ENCODE measurements at regions not wholly inside any gene's neighbourhood (a gene's known extent, or its start where the extent isn't known, plus 50 kb on each side); places are given as distances from the start of the nearest gene placed in this dataset.
A peak's percentile ranks its signal among the peaks of the same experiment; 100 is the strongest.

DNA sequence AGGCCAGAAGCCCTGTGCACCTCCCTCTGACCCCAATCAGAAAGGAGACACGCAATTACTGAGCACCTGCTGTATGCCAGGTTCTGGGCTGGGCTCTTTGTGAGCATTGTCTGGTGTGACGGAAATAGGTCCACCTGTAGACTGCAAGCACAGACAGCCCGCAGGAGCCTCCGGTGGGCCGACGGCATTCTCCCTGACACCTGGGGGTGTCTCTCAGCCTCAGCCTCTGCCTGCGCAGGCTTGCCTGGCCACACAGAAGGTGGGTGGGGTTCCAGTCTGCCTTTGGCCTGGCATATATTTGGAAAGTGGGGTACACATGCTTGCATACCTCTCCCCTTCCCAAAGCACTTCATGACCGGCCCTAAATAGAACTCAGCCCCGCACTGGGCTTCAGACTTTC, 129.3 kb downstream of the BUD13 start:
- DNase-seq (ENCODE audit: low spot score): no peak

DNA sequence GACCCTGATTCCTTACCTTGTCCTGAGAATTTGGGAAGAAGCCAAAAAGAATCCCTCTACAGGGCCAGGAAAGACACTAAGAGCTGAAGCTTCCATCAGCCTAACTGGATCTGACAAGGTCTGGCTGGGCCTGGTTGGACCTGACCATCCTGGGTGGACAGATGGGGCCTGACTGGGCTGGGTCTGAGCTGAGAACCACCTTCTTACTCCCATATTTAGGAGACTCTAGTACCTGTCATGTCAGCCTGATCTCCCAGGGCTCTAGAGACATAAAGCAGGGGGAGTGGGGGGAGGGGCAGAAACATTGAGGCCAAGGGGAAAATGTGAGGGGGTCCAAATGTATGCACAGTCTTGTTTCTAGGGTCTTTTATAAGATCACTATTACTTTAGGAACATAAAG, 129.9 kb downstream of the BUD13 start:
- DNase-seq (ENCODE audit: low spot score): no peak

DNA sequence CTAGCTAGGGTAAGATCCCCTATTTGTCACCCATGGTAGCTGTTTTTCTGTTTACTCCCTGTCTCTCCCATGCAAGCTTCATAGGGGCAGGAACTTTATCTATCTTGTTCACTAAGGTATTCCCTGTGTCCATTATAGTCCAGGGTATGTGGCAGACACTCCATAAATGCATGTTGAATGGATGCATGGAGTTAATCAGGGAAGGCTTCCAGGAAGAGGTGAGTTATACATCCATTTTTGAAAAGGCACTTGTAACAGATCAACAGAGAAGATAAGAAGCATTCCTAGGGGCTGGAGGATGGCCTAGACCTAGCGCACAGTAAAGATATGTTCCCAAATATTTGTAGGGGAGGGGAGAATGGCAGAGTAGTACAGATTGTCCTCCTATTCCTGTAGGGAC, 130.3 kb downstream of the BUD13 start:
- no peak for DNase-seq (ENCODE audit: low spot score)

DNA sequence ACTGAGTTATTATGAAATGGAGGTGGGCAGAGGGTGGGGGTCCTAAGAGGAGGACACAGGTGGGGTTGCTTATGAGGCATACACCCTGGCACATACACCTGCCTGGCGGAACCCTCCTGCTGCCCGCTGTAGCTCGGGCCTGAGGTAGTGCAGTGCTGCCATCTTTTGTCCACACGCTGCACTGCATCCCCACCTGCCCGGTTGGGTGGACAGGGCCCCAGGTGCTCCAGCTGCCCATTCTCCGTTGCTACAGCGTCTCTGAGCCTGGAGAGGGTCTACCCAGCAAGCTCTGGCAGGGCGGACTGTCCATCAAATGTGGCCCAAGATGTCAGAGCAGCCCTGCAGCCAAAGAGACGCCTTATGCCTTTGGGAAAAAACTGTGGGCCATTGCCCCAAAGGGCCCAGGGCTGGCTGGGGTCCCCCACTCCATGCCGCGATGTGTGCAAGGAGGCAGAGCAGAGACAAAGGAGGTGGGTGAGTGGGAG, 131.2 kb downstream of the BUD13 start:
- peak; percentile 78 for DNase-seq (ENCODE audit: low spot score)

DNA sequence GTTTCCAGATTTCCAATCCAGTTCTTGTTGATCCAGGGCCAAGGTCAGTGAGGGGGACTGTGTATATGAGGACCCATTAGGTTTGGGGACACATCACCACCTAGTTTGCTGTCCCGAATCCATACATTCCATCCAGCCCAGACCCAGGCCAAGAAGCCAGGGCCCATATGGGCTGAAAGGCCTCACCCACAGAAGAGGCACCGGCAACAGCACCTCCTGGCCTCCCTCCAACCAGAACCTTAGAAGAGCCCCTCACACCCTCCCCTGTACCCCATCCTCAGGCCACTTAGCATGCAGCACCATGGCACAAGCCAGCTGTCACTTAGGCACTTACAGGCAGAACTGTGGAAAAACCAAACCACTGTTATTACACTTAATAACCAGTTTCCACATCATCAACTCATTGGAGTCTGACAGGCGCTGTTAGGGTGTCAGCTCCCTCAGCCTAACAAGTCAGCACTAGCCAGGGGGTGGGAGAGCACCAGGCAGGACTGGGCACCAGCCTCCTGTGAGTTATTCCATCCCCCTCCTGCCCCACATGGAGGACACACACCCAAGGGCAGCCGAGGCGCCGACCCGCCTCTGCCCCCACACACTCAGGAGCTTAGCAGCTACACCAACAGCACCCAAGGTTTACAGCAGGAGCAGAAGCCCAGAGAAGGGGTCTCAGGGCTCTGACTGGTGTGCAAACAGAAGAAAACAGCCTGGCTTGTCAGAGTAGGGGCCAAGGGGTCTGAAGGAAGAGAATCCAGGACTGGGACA, 132.0 kb downstream of the BUD13 start:
- DNase-seq (ENCODE audit: low spot score): no peak

DNA sequence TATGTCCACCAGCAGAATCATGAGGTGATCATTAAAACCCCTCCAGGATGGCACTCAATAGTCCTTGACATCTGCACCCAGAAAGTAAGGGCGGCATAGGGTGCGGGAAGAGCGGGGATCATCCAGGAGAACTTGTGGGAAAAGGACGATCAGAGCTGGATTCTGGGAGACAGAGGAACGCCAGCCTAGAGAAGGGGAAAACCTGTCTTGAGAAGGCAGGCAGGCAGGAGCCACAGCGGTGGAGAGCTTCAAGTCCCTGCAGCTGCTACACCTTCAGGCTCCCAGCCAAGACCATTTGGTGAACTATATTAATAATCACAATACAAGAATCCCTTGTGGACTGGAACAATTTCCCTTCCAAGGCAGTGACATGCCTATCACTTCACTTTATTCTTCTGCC, 134.3 kb downstream of the BUD13 start:
- no peak for DNase-seq (ENCODE audit: low spot score)

DNA sequence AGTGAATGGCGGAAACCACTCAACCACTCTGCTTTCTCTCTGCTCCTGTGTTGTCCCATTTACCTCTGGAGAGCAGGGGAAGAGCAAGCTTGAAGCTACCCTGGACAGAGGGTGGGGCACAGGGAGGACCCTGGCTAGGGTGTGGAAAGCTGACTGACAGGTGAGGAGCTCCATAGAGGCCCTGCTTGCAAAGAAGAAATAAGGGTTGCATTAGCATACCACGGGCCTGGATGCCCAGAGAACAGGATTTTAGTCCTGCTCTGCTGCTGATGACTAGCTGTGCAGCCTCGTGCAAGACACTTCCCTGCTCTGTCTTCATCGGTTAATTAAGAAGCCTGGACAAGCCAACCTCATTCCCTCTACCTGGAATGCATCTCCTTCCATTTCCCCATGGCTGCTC, 135.0 kb downstream of the BUD13 start:
- no peak for DNase-seq (ENCODE audit: low spot score)

DNA sequence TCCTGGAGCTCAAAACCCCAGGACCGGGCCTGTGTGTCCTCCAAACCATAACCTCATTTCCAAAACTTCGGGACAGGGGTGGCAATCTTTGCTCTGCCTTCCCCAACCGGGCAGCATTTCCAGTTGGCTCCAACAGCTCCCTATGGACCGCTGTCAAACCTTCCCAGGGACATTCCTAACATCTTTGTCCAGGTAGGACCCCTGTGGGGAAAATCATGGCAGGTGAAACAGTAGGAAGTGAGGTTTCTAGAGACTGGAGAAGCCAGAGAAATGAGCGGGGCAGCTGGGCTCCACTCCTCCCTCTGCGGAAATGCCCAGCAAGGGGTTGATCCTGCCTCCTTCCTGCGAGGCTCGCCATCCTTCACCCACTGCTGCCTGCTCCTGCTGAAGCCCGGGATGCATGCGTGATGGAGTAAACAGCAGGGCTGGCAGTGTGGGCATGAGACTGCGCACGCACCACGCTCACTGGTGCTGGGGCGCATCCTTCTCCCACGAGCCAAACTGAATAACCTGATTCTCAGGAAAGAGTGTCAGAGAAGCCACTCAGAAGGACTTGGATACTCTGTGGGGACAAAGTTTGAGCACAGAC, 136.4 kb downstream of the BUD13 start:
- no peak for DNase-seq (ENCODE audit: low spot score)

DNA sequence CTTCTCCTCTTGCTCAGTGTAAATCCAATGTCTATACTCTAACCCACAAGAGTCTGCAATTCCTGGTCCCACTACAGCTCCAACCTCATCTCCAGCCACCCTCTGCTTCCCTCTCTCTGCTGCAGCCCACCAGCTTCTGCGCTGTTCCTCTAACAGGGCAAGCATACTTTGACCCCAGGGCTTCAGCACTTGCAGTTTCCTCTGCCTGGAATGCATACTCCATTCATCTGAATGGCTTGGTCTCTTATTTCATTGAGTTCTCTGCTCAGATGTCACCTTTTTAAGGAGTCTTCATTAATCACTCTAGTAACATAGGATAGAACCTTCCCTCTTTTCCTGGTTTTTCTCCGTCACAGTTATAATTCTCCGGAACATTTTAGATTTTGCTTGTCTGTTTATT, 141.6 kb downstream of the BUD13 start:
- no peak for DNase-seq (ENCODE audit: low spot score)

DNA sequence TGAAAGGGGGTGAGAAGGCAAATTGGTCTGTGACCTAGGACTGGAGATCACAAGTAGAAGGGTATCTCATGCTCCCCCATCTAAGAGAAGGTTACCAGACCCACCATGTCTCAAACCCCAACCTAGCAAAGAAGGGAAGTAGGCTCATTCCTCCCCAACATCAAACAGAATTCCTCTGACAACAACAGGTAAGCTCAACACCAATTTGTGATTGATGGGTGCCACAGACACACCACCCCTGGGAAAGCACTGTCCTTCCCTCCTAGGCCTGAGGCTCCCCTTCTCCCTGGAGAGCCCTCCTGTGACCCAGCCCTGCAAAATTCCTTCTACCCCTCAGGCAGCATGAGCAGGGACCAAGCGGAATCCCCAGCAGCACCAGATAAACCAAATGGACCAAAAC, 154.3 kb downstream of the BUD13 start:
- no peak for DNase-seq (ENCODE audit: low spot score)

DNA sequence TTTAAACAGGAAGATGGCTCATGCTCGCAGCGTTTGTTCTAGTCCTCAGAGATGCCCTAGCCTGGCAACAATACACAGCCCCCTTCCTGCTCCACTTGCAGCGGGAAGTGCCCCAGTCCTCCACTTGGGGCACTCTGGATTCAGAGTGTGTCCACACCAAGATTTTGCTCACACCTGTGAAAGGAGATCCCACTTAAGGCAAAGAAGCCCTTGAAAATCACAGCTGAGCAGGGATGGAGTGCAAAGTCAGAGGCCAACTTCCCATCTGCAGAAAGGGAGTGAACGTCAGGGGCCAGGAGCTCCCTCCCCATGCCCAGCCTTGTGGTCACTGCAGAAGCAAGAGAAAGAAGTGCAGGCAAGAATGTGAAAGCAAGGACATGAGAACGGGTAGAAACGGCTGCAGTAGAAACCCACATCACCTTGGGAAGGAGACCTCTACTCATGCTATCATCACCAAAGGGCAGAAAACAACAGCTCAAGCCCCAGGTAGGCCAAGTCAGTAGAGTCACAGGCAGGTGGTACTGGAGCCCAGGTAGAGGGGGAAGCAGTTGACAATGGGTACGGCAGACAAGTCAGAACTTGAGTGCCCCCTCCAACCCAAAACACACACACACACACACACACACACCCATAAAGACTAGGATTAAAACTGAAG, 157.4 kb downstream of the BUD13 start:
- no peak for DNase-seq (ENCODE audit: low spot score)

DNA sequence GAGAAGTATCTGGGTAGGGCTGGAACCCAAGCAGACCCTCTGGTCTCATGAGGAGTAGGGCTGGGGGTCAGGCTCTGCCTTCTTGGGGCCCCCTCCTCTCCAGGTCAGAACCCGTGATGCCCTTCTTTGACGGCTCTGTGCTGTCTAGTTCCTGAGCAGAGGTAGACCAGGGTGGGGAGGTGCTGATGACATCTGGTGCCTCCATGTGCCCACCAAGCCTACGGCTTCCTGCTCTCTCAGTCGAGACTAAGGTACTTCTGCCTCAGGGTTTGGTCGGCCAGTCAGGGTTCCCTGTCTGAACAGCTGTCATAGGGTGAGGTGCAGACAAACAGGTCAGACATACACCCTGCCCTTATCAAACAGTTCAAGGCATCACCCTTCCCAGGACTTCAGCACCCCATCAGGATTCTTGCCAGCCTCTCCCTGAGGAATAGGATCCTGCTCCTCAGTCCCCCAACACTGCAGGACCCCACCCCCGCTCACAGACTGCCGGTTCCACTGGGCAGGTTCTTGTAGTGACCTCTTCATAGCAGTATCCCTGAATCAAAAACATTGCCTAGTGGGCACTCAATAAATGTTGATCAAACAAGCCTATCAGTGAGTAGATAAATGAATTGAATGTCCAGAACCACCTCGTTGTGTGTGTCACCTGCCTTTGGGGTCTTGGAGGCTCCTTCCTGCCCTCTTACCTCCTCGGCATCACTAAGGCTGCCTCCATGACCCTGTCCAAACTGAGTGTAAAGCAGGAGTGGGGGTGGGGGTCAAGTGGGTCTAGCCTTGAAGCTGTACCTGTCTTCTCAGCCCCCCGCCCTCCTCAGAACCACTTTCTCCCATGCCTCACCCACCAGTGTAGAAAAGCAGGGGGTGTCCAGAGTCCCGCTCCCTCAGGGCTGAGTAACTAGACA, 158.2 kb downstream of the BUD13 start:
- no peak for DNase-seq (ENCODE audit: low spot score)

DNA sequence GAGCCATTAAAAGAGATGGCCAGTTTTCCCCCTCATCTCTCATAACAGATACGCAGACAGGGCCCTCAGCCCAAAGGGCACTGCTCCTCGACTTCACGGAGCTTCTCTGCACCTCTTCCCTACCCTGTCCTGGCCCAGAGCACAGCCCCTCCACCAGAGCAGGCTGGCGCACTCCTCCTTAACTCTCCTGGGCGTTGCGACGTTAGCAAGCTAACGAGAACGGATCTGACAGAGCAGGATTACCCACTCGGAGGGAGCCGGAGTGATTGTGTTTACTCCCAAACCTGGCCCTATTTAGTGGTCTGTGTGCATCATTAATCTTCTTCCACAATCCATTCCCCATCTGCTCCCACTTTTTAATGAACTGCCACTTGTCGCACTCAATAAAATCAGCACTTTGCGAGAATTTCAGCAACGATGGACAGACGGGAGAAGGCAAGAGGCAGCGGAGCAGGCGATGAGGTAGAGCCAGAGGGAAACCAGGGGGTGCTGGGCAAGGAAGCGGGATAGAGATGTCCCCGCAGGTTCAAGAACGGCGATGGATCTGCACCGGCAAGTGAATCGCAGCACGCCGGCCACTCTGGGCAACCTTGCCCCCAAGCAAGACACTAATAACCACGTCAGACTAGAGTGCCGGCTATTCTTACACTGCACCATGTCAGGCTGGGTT, 159.4 kb downstream of the BUD13 start:
- DNase-seq (ENCODE audit: low spot score): no peak

DNA sequence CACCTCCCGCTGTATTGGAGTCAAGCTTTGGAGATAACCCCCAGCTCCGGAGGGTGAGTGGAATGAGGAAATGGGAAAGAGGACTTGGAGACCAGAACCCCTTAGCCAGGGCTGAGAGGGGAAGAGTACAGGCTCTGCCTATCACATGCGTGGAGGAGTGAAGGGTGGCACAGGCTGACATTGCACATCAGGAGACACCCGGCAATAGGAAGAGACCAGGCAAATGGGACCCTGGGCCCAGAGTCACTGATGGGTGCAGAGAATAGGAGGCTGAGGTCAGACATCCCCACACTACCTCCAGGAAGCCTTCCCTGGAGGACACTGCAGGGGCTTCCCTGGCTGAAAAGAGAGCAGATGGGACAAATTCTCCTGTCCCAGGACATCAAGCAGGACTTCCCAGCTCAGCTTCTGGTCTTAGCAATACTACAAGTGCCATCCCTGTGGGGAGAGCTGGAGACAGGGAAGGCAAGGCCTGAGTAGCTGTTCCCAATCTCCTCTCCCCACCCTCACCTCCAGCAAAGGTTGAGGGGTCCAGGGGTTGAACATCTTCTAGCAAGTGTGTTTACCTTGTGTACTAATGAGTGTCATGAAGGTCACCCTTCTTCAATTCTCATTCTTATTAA, 160.7 kb downstream of the BUD13 start:
- no peak for DNase-seq (ENCODE audit: low spot score)

DNA sequence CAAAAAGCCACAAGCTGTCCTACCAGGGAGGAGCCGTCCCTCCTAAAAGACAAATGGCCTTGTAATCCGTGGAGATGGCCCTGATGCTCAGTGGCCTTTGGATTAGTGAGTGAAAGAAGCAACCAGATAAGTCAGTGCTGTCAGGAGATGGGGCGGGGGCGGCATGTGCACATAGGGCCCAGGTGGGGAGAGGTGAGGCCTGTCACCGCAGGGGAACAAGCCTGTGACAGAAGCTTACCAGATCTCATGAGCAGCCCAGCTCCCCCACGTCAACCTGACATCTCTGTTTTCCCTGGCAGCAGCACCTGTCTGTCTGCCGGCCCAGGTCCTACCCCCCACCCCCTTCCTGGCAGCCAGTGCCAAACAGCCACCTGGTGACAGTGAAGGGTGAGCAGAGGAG, 162.6 kb downstream of the BUD13 start:
- DNase-seq (ENCODE audit: low spot score): no peak

DNA sequence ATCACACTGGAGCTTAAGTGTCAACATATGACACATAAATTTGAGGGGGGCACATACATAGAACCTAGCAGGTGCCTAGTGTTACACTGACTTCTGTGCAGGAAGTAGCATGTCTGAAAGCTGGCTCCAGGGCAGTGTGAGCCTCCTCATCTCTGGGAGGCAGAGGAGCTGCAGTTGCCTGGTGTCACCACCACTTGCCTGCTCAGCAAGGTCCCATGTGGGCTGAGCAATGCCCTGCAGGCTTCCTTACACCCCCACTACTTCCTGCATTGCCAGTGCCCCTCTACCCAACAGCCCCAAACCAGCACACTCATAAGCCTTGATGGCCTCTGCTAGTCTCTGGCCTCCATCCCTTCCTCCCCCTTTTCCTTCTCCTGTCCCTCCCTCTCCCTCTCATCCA, 165.8 kb downstream of the BUD13 start:
- DNase-seq (ENCODE audit: low spot score): no peak

DNA sequence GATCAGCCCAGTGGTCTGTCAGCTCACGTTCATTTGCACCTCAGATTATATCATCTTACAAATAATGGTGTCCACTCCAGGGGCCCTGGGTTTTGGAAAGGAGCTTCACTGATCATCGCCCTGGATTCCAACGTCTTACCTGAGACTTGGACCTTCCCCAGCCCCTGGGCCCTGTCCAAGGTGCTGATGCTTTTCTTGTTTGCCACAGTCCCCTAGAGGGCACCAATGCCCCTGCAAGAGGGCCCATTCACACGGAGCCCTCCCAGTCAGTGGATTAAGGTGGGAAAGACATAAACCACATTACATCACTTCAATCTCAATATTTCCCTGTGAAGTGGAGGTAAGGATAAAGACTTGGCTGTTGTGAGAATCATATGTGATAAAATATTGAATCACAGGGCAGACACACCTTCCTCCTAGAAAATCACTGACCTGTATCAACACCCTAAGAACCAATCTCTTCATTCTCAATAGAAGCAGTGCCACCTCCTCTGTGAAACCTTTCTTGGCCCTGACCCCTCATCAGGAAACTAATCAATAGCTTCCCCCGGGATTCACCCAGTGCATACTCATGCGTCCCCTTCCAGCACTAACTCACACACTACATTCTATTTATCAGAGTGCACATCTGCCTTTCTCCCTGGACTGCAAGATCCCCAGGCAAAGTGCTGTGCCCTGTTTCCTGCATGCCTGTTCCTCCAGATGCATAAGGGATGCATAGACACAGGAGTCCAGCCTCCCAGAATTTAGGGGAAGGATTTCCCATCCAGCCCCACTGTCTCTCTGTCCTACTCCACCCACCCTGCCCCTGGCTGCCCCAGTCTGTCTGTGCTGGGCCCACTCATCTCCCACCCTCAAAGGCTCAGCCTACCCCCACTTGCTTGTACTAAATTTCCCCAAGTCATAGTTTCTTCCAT, 167.0 kb downstream of the BUD13 start:
- peak; percentile 79 for DNase-seq (ENCODE audit: low spot score)

DNA sequence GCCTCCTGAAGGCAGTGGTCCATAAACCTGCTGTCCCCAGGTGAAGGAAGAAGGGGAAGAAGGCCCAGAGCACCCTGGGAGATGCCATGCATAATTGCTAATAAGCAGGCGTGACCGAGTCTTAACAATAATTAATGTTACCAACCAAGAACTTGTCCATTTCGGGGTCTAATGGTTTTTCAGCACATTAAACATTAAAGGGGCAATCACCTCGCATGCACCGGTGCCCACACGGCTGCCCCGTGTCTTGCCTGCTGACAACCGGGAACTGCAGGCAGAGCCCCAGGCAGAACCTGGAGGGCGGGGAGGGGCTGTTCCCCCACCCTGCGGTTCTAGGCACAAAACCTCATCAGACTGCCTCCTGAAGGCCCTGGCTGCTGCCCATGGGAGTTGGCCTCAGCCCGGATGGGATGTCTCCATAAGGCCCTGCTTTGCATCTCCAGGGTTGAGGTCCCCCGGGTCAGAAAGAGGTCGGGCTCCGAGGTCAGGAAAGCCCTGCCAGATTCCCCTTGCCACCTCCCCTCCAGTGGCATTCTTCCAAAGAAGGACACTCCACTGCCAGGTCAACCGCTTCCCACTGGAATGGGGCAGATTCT, 169.0 kb downstream of the BUD13 start:
- DNase-seq (ENCODE audit: low spot score): no peak

DNA sequence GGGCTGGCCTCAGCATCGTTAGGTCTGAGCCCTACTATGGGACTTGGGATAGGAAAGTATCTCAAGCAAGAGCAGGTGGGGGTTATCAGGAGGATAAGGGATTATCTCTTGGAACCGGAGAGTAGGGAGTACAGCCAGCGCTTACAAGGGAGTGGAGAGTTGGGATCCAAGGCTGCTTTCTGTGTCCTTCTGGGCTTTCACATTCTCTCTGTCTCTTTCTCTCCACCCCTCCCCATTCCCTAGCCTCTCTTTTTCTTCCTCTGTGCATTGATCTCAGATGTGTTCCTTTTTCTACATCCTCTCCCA, 170.2 kb downstream of the BUD13 start:
- DNase-seq (ENCODE audit: low spot score): no peak

Data from HT-29 (cell line).